LNCAP (cell line): ENCODE measurements at regions not wholly inside any gene's neighbourhood (a gene's known extent, or its start where the extent isn't known, plus 50 kb on each side); places are given as distances from the start of the nearest gene placed in this dataset.

Source experiments
- CTCF ChIP-seq: fragments of 450-650 bp; IDR thresholded peaks from 2 replicates; pipeline ENCODE4 v1.5.1; 2017; ENCODE audit warnings: mild to moderate bottlenecking

GRCh38 chr3:102529452-102529851, 94.6 kb downstream of the ZPLD1 start:
- TF ChIP-seq CTCF, result peak; percentile 77

- no peak for TF ChIP-seq CTCF
These were observed 95.8 kb downstream of the ZPLD1 start for GRCh38 chr3:102530415-102531181.

- no peak for TF ChIP-seq CTCF
These were observed 96.9 kb downstream of the ZPLD1 start for GRCh38 chr3:102531686-102532085.

GRCh38 chr3:102532901-102533300, 98.1 kb downstream of the ZPLD1 start:
- no peak for TF ChIP-seq CTCF

GRCh38 chr3:102533784-102534183, 99.0 kb downstream of the ZPLD1 start:
- TF ChIP-seq CTCF, result no peak

- TF ChIP-seq CTCF, result peak; percentile 59; the same call in 1 of the 2 replicates
These were observed 101.6 kb downstream of the ZPLD1 start for GRCh38 chr3:102536456-102536855.

- no peak for TF ChIP-seq CTCF
These were observed 102.3 kb downstream of the ZPLD1 start for GRCh38 chr3:102537123-102537522.

- TF ChIP-seq CTCF, result no peak
These were observed 109.9 kb downstream of the ZPLD1 start for GRCh38 chr3:102544741-102545140.
